PC-9 (cell line): ENCODE measurements at regions not wholly inside any gene's neighbourhood (a gene's known extent, or its start where the extent isn't known, plus 50 kb on each side); places are given as distances from the start of the nearest gene placed in this dataset.

ENCODE experiments used
- BruUV-seq: library from RNA; stranded (reverse); fragments of 400-500 nt; replicated peaks from 2 replicates; lab custom pipeline; 2021; lab: Mats Ljungman, UMichigan
- CTCF ChIA-PET: fragments of 300-600 bp; sonication (Branson Sonifier 250); formaldehyde crosslinking; loops from one replicate; lab custom pipeline; 2022; ENCODE audit warnings: antibody characterized with exemption; lab: Charles Lee
- POLR2A ChIA-PET: fragments of 300-600 bp; sonication (Branson Sonifier 250); formaldehyde crosslinking; loops from one replicate; lab custom pipeline; 2022; ENCODE audit warnings: antibody characterized with exemption; ENCODE audit not compliant: unreplicated experiment; lab: Charles Lee
- DNase-seq, 2 experiments: peaks; one replicate each; pipeline versions ENCODE4 v3.0.0 to v3.0.0-alpha.2; 2015 to 2022; ENCODE audit warnings: mixed read lengths in 1 of 2
- H2AFZ ChIP-seq: fragments of 200-600 bp; sonication (generic); 2 replicates; pipeline ENCODE4 v1.8.1; 2017; ENCODE audit warnings: antibody characterized with exemption
- H3F3A ChIP-seq: fragments of 200-600 bp; sonication (generic); 2 replicates; pipeline ENCODE4 v1.8.1; 2017; ENCODE audit warnings: antibody characterized with exemption, mild to moderate bottlenecking, low read depth; ENCODE audit not compliant: insufficient read depth
- H3K27ac ChIP-seq: fragments of 200-600 bp; sonication (generic); 2 replicates; pipeline ENCODE4 v1.6.1; 2016; ENCODE audit warnings: mixed run types
- H3K27me3 ChIP-seq: fragments of 200-600 bp; sonication (generic); 2 replicates; pipeline ENCODE4 v1.6.1; 2016; ENCODE audit warnings: low read depth, mixed run types; ENCODE audit not compliant: insufficient read depth
- H3K36me3 ChIP-seq: fragments of 200-600 bp; sonication (generic); 2 replicates; pipeline ENCODE4 v1.6.1; 2016; ENCODE audit warnings: low read depth, mixed run types
- H3K4me1 ChIP-seq: fragments of 200-600 bp; sonication (generic); replicated peaks from 2 replicates; pipeline ENCODE4 v1.6.1; 2016; ENCODE audit warnings: mixed run types; ENCODE audit not compliant: insufficient read depth
- H3K4me2 ChIP-seq: fragments of 200-600 bp; sonication (generic); 2 replicates; pipeline ENCODE4 v1.6.1; 2017; ENCODE audit warnings: mixed run types
- H3K4me3 ChIP-seq: fragments of 200-600 bp; sonication (generic); 2 replicates; pipeline ENCODE4 v1.6.1; 2016; ENCODE audit warnings: mixed run types
- H3K79me2 ChIP-seq: fragments of 200-600 bp; sonication (generic); 2 replicates; pipeline ENCODE4 v1.6.1; 2017; ENCODE audit warnings: low read depth, mixed run types
- H3K9me2 ChIP-seq: fragments of 200-600 bp; sonication (generic); 2 replicates; pipeline ENCODE4 v1.8.1; 2017; ENCODE audit warnings: mild to moderate bottlenecking; ENCODE audit not compliant: insufficient read depth
- H3K9me3 ChIP-seq: fragments of 200-600 bp; sonication (generic); 2 replicates; pipeline ENCODE4 v1.8.1; 2016; ENCODE audit warnings: low read depth; ENCODE audit not compliant: insufficient read depth
- H4K20me1 ChIP-seq: fragments of 200-600 bp; sonication (generic); 2 replicates; pipeline ENCODE4 v1.8.1; 2017; ENCODE audit not compliant: insufficient read depth
- EZH2 ChIP-seq: fragments of 200-600 bp; sonication (generic); IDR thresholded peaks from 2 replicates; pipeline ENCODE4 v1.8.0; 2017; ENCODE audit warnings: antibody characterized with exemption, low read depth
- intact Hi-C: fragments of 100-400 bp; cut with micrococcal nuclease; formaldehyde crosslinking; loops from one replicate; pipeline ENCODE4 v1.10.0; 2022; ENCODE audit not compliant: unreplicated experiment
- TF ChIP-seq, protein P1 (sequence below): fragments of 200-600 bp; sonication (generic); conservative IDR thresholded peaks from 2 replicates; pipeline ENCODE4 v1.6.1; 2017; ENCODE audit warnings: mixed run types, antibody characterized with exemption, mild to moderate bottlenecking, moderate library complexity

DNA sequence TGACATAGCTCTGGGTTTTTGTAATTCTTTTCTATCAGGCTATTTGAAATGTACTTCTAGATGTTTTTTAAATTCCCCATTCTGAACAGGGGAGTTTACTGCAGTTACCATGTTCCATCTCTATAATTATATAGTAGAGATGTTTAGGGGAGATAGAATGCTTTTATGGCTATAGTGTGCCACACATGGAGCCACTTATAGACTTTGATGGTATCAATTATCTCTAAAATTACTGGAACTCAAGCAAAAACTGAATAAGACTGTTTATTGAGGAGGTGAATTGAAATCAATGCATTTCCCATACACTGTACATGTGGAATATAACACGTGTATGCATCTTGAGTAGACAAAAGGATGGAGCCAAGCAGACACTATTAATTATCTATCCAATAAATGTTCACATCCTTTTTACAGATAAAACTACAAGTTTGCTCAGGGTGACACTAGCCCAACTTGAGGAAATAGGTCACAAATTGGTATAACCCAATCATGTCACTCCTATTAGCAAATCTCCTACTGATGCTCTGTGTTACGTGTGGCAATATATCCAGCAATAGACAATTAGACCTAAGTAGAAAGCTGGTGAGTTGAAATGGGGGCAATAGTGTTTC lies 1882.6 kb downstream of the PCDH9 start:
- no peak overlapping the region for H3K4me3 ChIP-seq
- H3K9me3 ChIP-seq, result no peaks in the 10 kb centered on the region
- no peaks in the 10 kb centered on the region for H3K79me2 ChIP-seq
- CTCF ChIA-PET, result no interaction called here
- H3K4me2 ChIP-seq, result no peak overlapping the region
- TF ChIP-seq, protein P1, sequence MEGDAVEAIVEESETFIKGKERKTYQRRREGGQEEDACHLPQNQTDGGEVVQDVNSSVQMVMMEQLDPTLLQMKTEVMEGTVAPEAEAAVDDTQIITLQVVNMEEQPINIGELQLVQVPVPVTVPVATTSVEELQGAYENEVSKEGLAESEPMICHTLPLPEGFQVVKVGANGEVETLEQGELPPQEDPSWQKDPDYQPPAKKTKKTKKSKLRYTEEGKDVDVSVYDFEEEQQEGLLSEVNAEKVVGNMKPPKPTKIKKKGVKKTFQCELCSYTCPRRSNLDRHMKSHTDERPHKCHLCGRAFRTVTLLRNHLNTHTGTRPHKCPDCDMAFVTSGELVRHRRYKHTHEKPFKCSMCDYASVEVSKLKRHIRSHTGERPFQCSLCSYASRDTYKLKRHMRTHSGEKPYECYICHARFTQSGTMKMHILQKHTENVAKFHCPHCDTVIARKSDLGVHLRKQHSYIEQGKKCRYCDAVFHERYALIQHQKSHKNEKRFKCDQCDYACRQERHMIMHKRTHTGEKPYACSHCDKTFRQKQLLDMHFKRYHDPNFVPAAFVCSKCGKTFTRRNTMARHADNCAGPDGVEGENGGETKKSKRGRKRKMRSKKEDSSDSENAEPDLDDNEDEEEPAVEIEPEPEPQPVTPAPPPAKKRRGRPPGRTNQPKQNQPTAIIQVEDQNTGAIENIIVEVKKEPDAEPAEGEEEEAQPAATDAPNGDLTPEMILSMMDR, result no peak
- no peak for TF ChIP-seq EZH2
- no peaks in the 10 kb centered on the region for H4K20me1 ChIP-seq
- H2AFZ ChIP-seq, result no peak overlapping the region
- H3K9me2 ChIP-seq, result no peaks in the 10 kb centered on the region
- no TSS peak for BruUV-seq
- no peaks in the 10 kb centered on the region for H3K4me1 ChIP-seq
- DNase-seq, result no peak
- no peaks in the 10 kb centered on the region for H3F3A ChIP-seq
- intact Hi-C loops, result no loop called here
- POLR2A ChIA-PET, result no interaction called here
- no peaks in the 10 kb centered on the region for H3K27me3 ChIP-seq
- H3K36me3 ChIP-seq, result no peaks in the 10 kb centered on the region
- no peak overlapping the region for H3K27ac ChIP-seq

DNA sequence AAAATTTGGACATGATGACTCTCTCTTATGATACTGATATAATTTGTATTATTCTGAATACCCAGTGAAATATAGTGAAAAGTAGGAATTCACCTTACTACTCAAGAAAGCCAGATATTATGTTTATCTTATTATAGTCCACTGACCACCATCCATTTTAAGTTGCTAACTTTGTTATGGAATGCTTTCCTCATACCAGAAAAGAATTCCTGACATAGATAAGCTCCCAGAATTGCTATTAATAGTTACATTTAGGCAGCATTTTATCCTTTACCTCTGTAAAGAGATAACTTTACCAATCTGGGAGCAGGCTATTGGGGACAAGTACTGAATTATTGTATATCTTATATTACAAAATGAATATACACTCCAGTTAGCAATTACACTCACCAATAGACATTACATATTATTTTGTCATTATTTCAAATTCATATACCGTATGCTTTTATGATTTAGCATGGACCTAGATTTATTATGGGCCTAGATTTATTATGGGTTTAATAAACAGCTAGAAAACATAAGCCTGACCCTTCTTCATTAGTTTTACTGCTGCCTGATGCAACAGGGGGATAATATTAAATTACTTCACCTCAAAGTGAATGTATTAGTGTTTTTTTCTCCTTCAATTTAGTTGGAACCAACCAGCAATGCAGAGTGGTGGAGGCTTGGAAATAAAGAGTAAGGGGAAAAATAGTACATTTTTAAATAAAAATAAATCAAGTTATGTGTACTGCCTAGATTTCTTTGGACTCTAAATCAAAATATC lies 1886.1 kb downstream of the PCDH9 start:
- intact Hi-C loops, result no loop called here
- H3K4me1 ChIP-seq, result no peaks in the 10 kb centered on the region

DNA sequence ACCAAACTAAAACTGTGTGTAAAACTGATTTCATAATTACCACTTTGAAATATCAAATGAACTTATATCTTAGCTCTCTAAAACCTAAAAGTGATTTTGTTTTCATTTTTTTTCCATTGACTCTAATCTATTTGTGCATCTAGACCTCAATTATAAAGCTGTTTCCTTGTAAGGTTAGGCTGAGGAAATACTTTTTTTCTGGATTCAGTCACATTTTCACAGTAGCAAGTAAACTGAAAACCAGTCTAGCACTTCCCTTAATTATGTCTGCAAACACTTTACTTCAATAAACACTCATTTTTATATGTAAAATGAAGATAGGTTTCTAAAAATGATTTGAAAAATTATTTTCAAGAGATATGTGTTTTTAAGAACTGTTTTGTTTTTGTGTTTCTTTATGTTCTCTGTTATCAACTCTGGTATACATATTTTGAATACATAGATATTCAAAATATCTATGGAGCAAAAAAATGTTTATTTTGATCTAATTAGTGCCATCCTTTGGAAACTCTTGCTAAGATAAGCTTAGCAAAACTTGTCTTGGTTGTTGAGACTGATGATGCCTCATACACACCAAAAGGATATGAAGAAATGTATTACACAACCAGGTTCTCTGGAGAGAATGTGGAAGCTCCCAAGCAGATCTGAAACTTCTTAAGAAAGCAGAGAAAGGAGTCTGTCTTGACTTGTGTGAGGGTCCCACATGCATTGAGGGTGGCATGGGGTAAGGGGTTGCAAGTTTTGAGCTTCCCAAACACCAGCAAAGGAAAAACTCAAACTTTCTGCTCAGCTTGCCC lies 1887.4 kb downstream of the PCDH9 start:
- no peaks in the 10 kb centered on the region for H3K9me3 ChIP-seq
- no peaks in the 10 kb centered on the region for H4K20me1 ChIP-seq
- H3K4me1 ChIP-seq, result no peaks in the 10 kb centered on the region
- POLR2A ChIA-PET, result interaction anchor here (0.6 kb wide), 1 partner anchor 1860 kb away, joined by 5 read pairs; no protein-coding TSS in a partner anchor
- H2AFZ ChIP-seq, result no peak overlapping the region
- H3K79me2 ChIP-seq, result no peaks in the 10 kb centered on the region
- H3K9me2 ChIP-seq, result no peaks in the 10 kb centered on the region; the same call in 1 of the 2 replicates
- DNase-seq, result no peak
- H3F3A ChIP-seq, result no peaks in the 10 kb centered on the region
- TF ChIP-seq, protein P1, result no peak
- no peak for TF ChIP-seq EZH2
- H3K27ac ChIP-seq, result no peak overlapping the region
- no TSS peak for BruUV-seq
- H3K4me2 ChIP-seq, result no peak overlapping the region
- no peak overlapping the region for H3K4me3 ChIP-seq
- intact Hi-C loops, result no loop called here
- CTCF ChIA-PET, result interaction anchor here (0.5 to 0.7 kb wide), 2 partner anchors 454 to 1470 kb away, joined by 4 to 6 read pairs; no protein-coding TSS in a partner anchor
- no peaks in the 10 kb centered on the region for H3K36me3 ChIP-seq
- H3K27me3 ChIP-seq, result no peaks in the 10 kb centered on the region

More for the DNA sequence above, 1886.1 kb downstream of the PCDH9 start:
- BruUV-seq, result no TSS peak
- CTCF ChIA-PET, result no interaction called here
- Histone ChIP-seq H3K9me3 (no peaks in the 10 kb centered on the region), H3K27ac (no peak overlapping the region), H3K4me2 (no peak overlapping the region), H3K36me3 (no peaks in the 10 kb centered on the region), H3F3A (no peaks in the 10 kb centered on the region), H3K79me2 (no peaks in the 10 kb centered on the region), H4K20me1 (no peaks in the 10 kb centered on the region), H3K9me2 (no peaks in the 10 kb centered on the region; the same call in 1 of the 2 replicates), H3K27me3 (no peaks in the 10 kb centered on the region), H3K4me3 (no peak overlapping the region), H2AFZ (no peak overlapping the region)
- DNase-seq, result no peak
- TF ChIP-seq, protein P1, result no peak
- no peak for TF ChIP-seq EZH2
- POLR2A ChIA-PET, result no interaction called here
